Right lobe of liver (tissue), 6 donors: ENCODE measurements at regions not wholly inside any gene's neighbourhood (a gene's known extent, or its start where the extent isn't known, plus 50 kb on each side); places are given as distances from the start of the nearest gene placed in this dataset.
A peak's percentile ranks its signal among the peaks of the same experiment; 100 is the strongest.

Source experiments
- ATAC-seq, 4 donors: fragments of 200-7000 bp; cut with Tn5 transposase; one replicate each; pipeline ENCODE4 v1.9.1; 2020; ENCODE audit warnings: mild to moderate bottlenecking in 4 of 4, moderate library complexity in 4 of 4
- DNase-seq, 3 donors: peaks; one replicate each; pipeline ENCODE4 v3.0.0-alpha.2; 2020
- H3K27ac ChIP-seq, 3 donors: fragments of 200-600 bp; one replicate each; pipeline ENCODE4 v1.8.0; 2022
- H3K27me3 ChIP-seq, 2 donors: fragments of 200-600 bp; one replicate each; pipeline ENCODE4 v1.8.0; 2022
- H3K36me3 ChIP-seq, 4 donors: fragments of 200-600 bp; sonication (generic) in 1 of 4; one replicate each; pipeline versions ENCODE4 v1.5.1 to v1.8.0; 2017 to 2022; ENCODE audit warnings: control low read depth in 1 of 4
- H3K4me1 ChIP-seq, 4 donors: fragments of 200-600 bp; sonication (generic) in 1 of 4; one replicate each; pipeline versions ENCODE4 v1.5.1 to v1.8.0; 2017 to 2022; ENCODE audit warnings: control low read depth in 1 of 4
- H3K4me3 ChIP-seq, 3 donors: fragments of 200-600 bp; one replicate each; pipeline ENCODE4 v1.8.0; 2022
- H3K9me3 ChIP-seq, 4 donors: fragments of 200-600 bp; sonication (generic) in 1 of 4; one replicate each; pipeline versions ENCODE4 v1.5.1 to v1.8.0; 2017 to 2022; ENCODE audit warnings: control low read depth in 1 of 4
- CTCF ChIP-seq, 4 donors: fragments of 200-600 bp in 3 of 4; fragments of 450-650 bp in 1 of 4; IDR thresholded peaks; one replicate each; pipeline versions ENCODE4 v1.5.1 to v1.8.0; 2016 to 2022; ENCODE audit warnings: antibody characterized with exemption in 4 of 4, mild to moderate bottlenecking in 2 of 4
- POLR2A ChIP-seq: fragments of 450-650 bp; IDR thresholded peaks from one replicate; pipeline ENCODE4 v1.6.1; 2017; ENCODE audit warnings: antibody characterized with exemption, mild to moderate bottlenecking
- WGBS: methylation state at CpG from one replicate; pipeline ENCODE4 v1.1.6; 2018; ENCODE audit warnings: low coverage, low lambda C conversion rate; ENCODE audit not compliant: insufficient coverage; ENCODE audit errors: missing lambda C conversion rate; 5-methylcytosine and 5-hydroxymethylcytosine counted together
- intact Hi-C, 2 donors: fragments of 100-400 bp; cut with DNase I; formaldehyde crosslinking; loops; one replicate each; pipeline versions ENCODE4 v1.11.2 to v1.14.1; 2022
- donor health status: DM: no; HTN: yes; CAD: no.
- donor health status: DM: no; HTN: no; CAD: no.
- donor health status: DM: no; HTN: no; CAD: no.
- donor health status: DM: no; HTN: yes; CAD: no.
- donor health status: DM: no; HTN: yes; CAD: no.

- peak in 1 of 4 donors; percentile 45 for ATAC-seq
Observed at GRCh38 chr5:28084069-28084468, 1045.7 kb upstream of the CDH9 start.

GRCh38 chr5:28082610-28083009, 1044.2 kb upstream of the CDH9 start:
- ATAC-seq (peak in 2 of 4 donors; percentile 17 to 33), DNase-seq (peak in 1 of 3 donors; percentile 15)
- Histone ChIP-seq H3K27me3 (no peaks in the 10 kb centered on the region), H3K27ac (no peak overlapping the region), H3K4me1 (no peaks in the 10 kb centered on the region), H3K36me3 (no peaks in the 10 kb centered on the region), H3K9me3 (no peaks in the 10 kb centered on the region), H3K4me3 (no peak overlapping the region)
- WGBS: 40% methylated on average over 1 of the region's 3 CpGs
- intact Hi-C loops: no loop called here
- TF ChIP-seq POLR2A: no peak
- TF ChIP-seq CTCF (IDR thresholded peaks at IDR 0.05): no peak

More at GRCh38 chr5:28084069-28084468, 1045.7 kb upstream of the CDH9 start:
- Histone ChIP-seq H3K27me3 (no peaks in the 10 kb centered on the region), H3K9me3 (no peaks in the 10 kb centered on the region), H3K36me3 (no peaks in the 10 kb centered on the region), H3K4me1 (no peaks in the 10 kb centered on the region), H3K4me3 (no peak overlapping the region), H3K27ac (no peak overlapping the region)
- TF ChIP-seq CTCF (IDR thresholded peaks at IDR 0.05) (no peak), POLR2A (no peak)
- 75% methylated on average over 5 of the region's 11 CpGs for WGBS
- no peak for DNase-seq
- intact Hi-C loops: no loop called here

- intact Hi-C loops: no loop called here
- ATAC-seq (no peak), DNase-seq (no peak)
- H3K27me3 ChIP-seq: no peaks in the 10 kb centered on the region
- H3K4me3 ChIP-seq: no peak overlapping the region
- no peaks in the 10 kb centered on the region for H3K4me1 ChIP-seq
- no peak overlapping the region for H3K27ac ChIP-seq
- TF ChIP-seq CTCF (IDR thresholded peaks at IDR 0.05) (no peak), POLR2A (no peak)
- no peaks in the 10 kb centered on the region for H3K36me3 ChIP-seq
- WGBS: 67% methylated on average over 11 of the region's 44 CpGs
- H3K9me3 ChIP-seq: no peaks in the 10 kb centered on the region
Observed at GRCh38 chr5:28077291-28078240, 1039.2 kb upstream of the CDH9 start.

DNA sequence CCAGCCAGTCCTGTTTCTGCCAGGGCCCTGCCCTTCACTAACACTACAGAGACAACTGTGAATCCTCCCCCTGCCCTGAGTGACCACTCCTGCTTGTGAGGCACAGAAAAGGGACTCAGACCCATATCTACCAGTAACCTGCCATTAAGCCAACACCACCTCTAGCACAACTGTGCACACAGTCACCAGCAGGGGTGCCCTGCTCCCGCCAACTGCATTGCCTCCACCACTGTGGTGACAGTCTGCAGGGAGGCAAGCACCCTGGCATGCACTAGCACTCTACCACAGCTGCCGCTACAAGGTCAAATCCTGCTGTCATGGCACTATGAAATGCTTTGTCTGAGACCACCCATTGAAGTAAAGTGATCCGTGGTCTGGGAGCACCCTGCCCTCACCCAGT, 1028.5 kb upstream of the CDH9 start:
- Histone ChIP-seq H3K4me1 (no peaks in the 10 kb centered on the region), H3K36me3 (no peaks in the 10 kb centered on the region), H3K9me3 (no peaks in the 10 kb centered on the region), H3K27ac (no peak overlapping the region), H3K4me3 (no peak overlapping the region), H3K27me3 (no peaks in the 10 kb centered on the region)
- peak in 1 of 4 donors; percentile 10 for ATAC-seq
- intact Hi-C loops: no loop called here
- WGBS: 79% methylated on average over 2 of the region's 3 CpGs
- no peak for DNase-seq
- TF ChIP-seq CTCF (IDR thresholded peaks at IDR 0.05): no peak
- TF ChIP-seq POLR2A: no peak
